ENCODE measurements at regions not wholly inside any gene's neighbourhood (a gene's known extent, or its start where the extent isn't known, plus 50 kb on each side); places are given as distances from the start of the nearest gene placed in this dataset.

DNA sequence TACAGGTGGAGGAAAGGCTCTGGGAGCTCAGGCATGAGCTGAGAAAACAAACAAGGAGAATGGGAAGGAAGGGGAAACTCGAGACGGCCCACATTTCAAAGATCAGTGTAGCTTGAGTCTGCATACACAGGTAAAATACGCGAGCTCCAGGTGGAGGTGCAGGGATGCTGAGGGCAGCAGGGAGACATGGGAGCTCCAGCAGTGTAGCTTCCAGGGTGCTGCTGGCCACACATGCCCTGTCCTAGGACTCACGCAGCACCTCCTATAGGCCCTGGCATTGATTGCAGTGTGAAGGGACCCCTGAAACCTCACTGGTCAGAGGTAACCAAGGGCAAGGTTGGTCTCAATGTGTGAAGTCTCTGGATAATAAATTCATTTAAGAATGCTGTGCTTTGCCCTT is 362.8 kb upstream of the HS6ST1 start:
- DNase-seq, result no peak

DNA sequence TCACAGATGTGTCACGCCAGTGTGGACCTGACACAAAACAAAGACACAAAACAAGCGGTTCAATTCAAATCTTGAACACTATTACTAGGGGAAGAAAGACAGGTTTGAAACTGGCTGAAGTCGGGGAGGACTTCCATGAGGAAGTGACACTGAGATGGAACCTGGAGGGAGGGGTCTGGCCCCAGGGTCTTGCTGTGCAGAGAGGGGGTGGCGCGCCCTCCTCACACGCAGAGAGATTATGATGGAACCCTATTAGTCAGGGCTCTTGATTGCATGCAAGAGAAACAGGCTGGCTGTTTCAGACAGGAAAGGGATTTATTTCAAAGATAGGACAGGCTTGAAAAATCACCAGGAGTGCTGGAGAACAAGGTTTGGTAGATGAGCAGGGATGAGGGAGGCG is 363.6 kb upstream of the HS6ST1 start:
- no peak for DNase-seq

DNA sequence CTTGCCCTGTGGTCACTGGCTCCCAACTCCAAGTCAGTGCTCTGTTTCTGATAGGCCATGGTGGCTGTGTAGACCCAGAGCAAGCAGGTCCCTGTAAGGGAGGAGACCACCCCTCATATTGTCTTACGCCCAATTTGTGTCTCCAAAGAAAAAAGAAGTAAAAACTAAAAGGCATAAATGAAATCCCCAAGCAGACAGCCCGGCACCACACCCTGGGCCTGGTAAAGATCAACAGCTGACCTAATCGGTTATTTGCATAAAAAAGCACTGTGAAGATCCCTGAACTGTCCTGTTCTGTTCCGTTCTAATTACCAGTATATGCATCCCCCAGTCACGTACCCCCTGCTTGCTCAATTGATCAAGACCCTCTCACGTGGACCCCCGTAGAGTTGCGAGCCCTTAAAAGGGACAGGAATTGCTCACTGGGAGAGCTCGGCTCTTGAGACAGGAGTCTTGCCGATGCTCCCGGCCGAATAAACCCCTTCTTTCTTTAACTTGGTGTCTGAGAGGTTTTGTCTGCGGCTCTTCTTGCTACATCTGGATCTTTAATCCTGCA is 364.1 kb upstream of the HS6ST1 start:
- DNase-seq, result no peak

DNA sequence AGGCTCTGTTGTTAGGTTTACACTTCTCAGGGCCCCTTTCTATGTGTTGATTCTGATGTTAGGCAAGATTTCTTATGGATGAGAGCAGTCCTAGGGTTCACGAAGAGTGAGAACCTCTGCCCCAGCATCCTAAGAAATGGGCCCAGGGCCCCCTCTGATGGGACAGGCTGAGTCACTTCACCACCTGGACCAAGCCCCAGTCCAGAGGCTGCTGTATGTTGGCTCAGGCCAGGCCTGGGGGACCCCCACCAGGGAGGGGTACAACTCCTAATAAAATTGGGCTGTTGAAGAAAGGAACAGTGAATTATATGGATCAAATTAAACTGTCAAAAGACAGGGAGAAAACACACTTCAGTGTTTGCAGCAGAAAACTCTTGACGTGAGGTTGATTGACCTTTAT is 365.9 kb upstream of the HS6ST1 start:
- no peak for DNase-seq

GRCh38 chr2:128685841-128686496 is 367.3 kb upstream of the HS6ST1 start:
- DNase-seq, result no peak

DNA sequence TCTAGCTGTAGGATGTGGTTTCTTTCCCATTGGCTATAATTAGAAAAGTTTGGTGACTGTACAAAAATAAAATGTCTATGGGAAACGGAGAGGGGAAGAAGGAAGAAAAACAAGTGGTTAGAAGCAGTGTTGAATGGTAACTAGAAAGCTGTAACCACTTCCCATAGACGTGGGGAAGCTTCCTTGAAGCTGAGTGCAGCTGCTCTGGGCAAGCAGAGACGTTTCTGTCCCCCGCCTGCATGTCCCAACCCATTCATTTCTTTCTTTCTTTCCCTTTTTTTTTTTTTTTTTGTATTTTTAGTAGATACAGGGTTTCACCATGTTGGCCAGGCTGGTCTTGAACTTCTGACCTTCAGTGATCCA is 367.8 kb upstream of the HS6ST1 start:
- no peak for DNase-seq

GRCh38 chr2:128686881-128687555 is 368.4 kb upstream of the HS6ST1 start:
- no peak for DNase-seq

DNA sequence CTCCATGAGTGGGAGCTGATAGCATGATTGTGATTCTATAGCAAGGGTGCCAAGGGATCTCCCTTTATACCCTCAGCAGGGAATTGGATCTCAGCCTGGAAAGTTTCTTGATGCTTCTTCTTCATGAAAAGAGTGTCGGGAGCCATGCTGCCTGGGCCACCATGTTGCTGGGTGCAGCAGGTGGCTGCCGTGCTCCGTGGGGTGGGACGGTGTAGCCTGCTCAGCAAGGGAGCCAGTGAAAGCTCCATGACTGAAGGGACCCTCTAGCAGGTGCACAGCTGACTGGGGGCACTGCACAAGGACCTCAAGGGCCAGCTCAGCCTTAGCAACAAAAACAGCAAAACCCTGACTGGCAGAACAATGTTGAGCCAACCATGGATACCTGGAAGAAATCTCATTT is 368.9 kb upstream of the HS6ST1 start:
- no peak for DNase-seq

- DNase-seq, result no peak
Observed at GRCh38 chr2:128689971-128690370, 371.3 kb upstream of the HS6ST1 start.

GRCh38 chr2:128690431-128690830 is 371.8 kb upstream of the HS6ST1 start:
- no peak for DNase-seq

DNA sequence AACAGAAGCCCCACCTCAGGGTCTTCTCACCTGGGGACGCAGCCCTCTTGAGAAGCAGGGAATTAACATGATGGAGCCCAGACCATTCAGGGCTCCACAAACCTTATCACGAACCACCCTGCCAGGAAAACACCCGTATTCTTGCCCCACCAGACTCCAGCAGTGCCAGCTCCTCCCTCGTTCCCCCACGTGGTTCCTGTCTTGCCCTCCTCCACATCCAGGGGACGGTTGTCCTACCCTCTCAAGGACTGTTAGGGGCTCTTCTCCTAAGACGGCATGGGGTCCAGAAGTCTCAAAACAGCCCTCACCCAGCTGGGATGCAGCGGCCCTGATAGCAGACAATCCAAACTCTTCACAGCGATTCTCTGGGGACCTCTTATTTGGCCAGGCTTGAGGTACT is 372.2 kb upstream of the HS6ST1 start:
- DNase-seq, result no peak

- no peak for DNase-seq
Observed at GRCh38 chr2:128691526-128691925, 372.9 kb upstream of the HS6ST1 start.

GRCh38 chr2:128692895-128693742 is 374.5 kb upstream of the HS6ST1 start:
- no peak for DNase-seq

DNA sequence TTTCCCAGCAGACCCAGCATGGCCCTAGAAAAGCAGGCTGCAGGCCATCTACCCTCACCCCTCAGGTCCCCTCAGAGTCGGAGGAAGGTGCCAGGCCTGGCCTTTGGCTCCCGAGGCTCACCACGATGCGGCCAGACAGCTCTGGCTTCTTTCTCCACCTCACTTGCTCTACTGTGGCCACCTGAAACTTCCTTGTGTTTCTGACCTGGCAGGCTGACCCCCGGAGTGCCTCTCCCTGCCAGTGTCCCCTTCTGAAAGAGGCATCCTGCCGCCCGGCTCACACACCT is 375.0 kb upstream of the HS6ST1 start:
- no peak for DNase-seq

DNA sequence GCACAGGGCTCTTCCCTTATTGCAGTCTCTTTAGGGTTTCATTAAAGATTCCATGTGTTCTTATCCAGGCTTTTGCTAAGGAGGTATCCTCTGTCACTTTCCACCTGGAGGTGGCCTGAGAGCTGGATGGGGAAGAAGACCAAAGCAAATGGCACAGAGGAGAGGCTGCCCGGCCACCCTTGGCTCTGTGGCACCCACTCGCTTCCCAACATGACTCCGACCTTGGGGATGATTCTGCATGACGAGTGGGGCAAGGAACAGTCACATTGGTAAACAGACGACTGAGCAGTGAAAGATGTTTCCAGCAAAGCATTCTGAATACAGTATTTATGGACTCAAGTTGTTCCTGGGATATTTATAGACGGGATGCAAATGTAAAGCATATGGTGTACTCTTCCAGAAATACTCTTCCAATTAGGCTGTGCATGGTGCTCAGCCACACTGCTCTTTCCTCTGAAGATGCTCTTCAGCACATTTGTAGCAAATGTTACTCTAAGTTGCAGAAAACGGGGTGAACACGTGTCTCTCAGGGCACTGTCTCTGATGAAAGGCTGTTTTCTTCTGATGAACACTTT is 377.1 kb upstream of the HS6ST1 start:
- DNase-seq, result no peak

DNA sequence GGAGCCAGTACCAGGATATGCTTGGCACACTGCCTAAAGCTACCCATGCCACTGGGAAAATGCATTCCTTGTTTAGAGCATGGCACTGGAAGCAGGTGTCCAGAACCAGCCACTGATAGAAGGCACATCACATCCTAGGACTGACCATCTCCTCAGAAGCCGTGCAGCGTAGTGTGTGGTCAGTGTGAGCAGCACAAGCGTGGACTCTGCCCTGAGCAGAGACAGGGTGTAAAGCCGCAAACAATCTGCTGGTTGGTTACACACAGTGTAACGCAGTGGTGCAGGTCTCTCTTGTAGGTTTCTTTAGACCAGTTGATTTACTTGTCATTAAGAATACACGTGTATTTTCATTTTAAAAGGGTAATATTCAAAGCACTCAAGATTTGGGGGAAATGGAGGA is 377.8 kb upstream of the HS6ST1 start:
- no peak for DNase-seq

GRCh38 chr2:128701418-128701817 is 382.8 kb upstream of the HS6ST1 start:
- DNase-seq, result no peak

- no peak for DNase-seq
Observed at GRCh38 chr2:128702616-128703015, 383.9 kb upstream of the HS6ST1 start.

- no peak for DNase-seq
Observed at GRCh38 chr2:128708106-128708816, 389.6 kb upstream of the HS6ST1 start.

- DNase-seq, result no peak
Observed at GRCh38 chr2:128710242-128710641, 391.6 kb upstream of the HS6ST1 start.

- DNase-seq, result no peak
Observed at GRCh38 chr2:128710729-128711128, 392.1 kb upstream of the HS6ST1 start.

- DNase-seq, result no peak
Observed at GRCh38 chr2:128714285-128714684, 395.6 kb upstream of the HS6ST1 start.

GRCh38 chr2:128714851-128715312 is 396.2 kb upstream of the HS6ST1 start:
- no peak for DNase-seq

All from T-helper 9 cell (primary cell).